Ammon's horn (tissue), 1 donor: ENCODE measurements at regions not wholly inside any gene's neighbourhood (a gene's known extent, or its start where the extent isn't known, plus 50 kb on each side); places are given as distances from the start of the nearest gene placed in this dataset.

ENCODE experiments used
- DNase-seq: peaks from one replicate; pipeline ENCODE4 v3.0.0-alpha.2; 2016; ENCODE audit warnings: low spot score

DNA sequence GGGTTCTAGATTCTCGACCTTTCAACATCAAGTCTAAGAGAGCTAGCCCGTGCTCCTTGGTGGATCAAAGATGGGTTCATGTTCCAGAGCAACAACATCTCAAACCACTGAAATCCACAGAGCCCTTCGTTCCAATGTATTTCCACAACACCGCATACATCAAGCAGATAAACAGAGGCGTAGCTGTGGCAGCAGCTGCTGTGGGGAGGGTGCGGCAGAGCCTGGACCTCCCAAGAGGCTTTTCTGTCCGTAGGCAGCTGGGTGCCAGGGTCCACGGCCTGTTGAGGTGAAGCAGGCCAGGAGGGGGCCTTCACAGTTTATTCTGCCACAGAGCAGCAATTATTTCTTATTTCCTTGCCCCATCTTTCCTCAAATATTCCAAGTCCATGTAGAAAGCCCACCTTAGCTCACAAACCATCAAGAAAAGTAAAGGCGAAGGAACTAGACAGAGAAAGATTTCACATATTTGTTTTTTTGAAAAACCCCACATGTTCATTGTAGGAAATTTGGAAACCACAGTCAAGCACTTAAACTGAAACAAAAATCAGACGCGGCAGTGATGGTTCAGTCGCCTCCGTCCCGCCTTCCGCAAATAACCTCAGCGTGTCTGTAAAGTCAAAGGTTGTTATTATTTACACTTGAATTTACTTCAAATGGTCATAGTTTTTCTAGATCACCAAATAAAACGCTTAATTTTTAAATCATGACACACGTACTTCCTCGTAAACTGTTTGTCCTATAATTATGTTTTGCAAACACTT lies 144.6 kb upstream of the FOXF1 start:
- DNase-seq, result no peak

DNA sequence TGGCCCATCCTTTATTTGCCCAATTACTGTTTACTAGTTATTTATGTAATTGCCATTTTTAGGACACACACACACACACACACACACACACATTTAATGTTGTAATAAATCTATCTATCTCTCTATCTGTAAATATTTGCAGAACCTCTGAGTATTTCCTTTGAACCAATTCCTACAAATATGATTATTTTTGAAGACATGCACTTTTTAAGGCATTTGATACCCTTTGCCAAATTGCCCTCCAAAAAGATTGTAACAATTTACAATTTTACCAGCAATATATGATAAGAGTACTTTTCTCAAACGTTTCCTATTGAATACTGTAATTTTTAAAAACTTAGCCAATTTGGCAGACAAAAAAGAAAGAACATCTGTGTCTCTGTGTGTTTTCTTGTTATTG lies 143.8 kb upstream of the FOXF1 start:
- no peak for DNase-seq

DNA sequence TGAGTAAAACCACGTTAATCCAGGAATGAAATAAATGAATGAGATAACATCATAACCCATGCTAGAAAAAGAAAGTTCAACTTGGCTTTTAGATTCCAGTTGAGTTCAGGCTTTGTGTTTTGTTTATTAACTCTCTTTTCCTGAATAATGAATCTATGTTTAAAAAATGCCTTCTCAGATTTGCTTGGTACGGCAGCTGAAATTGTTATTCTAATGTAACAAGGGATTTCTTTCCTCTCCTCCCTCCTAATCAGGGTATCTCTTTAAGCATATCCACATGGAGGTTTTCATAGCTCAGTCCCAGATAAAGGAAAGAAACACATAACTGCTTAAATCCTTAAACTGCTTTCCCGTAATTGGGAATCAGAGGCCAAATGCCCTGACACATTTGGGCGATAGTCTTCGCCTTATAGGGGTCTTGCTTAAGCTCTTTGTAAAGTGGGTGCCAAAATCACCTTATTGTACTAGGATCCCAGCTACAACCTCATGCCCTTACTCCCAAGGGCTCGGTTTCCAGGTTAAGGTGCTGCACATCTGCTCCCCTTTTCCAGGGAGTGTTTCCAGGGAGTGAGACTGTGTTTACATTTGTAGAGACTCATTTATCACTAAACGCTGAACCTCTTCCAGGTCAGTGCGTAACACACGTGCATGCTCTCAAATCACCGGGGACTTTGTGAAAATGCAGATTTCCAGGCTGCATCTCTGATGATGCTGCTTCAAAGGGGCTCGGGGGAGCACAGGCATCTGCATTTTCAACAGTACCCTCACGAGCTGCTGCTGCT lies 142.8 kb upstream of the FOXF1 start:
- no peak for DNase-seq

DNA sequence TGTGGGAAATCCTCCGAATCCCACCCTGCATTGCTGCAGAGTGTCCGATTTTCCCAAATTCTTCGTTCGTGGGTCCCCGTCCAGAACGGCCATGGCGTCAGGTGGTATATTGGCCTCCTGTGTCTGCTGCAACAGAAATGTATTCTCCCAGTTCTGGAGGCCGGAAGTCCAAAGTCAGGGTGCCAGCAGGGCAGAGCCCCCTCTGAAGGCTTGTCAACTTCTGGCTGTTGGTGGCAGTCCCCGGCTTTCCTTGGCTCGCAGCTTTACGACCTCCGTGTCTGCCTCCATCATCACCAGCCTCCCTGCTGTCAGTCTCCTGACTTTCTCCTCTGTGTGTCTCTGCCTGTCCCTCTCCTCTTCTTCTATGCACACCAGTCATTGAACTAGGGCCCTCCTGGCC lies 142.1 kb upstream of the FOXF1 start:
- no peak for DNase-seq

DNA sequence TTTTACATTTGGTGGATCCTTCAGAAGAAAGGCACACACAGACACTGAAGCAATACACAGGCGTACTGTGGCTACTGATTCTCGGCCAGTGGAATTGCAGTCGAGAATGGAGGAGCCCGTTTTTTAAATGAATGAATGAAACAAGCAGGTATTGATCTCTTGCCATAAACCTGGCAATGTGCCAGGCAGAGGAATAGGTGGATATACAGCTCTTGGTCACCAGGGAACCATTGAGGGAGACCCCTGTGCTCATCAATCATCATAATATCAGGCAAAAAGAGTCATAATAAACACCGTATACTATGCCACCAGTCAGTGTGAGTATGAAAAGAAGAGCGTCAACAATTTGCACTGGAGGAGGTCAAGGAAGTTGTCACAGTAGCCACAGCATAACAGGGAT lies 140.3 kb upstream of the FOXF1 start:
- DNase-seq, result no peak

DNA sequence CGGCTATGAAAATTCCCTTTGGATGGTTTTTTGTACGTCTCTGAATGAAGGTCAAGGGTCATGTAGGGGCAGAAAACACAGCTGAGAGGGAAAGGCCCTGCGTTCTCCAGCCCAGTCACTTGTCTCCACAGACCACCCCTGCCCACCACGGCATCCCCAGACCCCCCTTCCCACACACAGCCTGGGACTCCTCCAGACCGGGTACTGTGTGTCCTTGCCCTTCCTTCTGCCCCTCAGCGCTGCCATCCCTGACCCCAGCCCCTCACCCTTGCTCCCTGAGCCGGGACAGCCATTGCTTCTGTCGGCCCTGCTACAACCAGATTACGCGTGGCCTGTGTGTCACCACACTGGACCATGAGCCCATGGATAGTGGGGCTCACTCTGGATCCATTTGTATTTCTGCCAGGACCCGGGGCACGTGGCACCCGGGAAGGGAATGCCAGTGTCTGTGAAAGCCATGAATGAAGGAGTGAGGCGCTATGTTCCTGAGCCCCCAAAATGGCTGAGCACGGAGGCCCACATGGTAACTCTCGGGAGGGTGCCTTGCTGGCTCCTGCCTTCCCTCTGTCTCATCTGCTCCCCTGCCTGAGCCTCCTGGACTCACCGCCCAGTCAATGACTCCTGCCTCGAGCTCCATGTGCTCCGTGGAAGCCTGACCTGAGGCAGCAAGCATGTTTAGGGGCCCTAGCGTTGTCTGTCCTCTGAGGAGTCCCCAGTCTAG lies 139.1 kb upstream of the FOXF1 start:
- no peak for DNase-seq

DNA sequence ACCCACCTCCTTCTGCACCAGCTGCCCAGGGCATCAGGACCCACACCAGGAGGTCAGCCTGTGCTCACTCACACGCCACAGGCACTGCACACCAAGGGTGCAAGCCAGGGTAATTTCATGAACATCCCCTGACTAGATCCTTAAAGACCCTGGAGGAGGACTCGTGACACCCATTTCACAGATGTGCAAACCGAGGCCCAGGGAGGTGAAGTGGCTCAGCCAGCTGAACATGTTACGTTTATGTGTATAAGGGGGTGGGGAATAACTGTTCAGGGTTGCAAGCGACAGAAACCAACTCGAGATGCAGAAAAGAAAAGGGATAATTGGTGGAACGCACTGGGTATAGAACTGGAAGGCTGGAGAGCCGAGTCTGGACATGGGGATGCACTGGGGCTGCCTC lies 138.1 kb upstream of the FOXF1 start:
- no peak for DNase-seq

DNA sequence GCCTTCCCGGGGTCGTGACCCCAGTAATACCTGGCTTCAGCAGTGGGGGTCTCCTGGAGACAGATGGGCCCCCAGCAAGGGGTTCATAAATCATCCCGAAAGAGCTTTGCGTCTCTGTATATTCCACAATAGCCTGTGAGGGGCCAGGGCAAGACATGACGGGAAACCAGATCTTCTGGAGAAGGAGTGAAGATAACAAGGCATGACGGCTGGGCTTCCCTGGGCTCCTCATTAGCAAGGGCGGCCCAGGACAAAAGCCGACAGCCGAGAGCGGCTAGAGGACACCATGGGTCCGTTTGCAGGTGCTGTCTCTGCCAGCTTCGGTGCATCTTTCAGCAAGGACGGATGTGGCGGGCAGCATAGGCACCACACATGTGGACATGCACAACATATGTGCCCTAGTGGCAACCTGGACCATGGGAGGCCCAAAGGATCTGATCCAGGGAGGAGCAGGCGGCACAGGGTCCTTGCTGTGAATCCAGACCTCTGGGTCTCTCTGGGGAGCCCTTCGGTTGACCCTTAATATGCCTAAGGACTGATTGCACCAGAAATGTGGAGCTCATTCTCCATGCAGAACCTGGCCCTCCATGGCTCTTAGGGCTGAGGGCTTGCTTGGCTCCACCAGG lies 136.9 kb upstream of the FOXF1 start:
- DNase-seq, result no peak

DNA sequence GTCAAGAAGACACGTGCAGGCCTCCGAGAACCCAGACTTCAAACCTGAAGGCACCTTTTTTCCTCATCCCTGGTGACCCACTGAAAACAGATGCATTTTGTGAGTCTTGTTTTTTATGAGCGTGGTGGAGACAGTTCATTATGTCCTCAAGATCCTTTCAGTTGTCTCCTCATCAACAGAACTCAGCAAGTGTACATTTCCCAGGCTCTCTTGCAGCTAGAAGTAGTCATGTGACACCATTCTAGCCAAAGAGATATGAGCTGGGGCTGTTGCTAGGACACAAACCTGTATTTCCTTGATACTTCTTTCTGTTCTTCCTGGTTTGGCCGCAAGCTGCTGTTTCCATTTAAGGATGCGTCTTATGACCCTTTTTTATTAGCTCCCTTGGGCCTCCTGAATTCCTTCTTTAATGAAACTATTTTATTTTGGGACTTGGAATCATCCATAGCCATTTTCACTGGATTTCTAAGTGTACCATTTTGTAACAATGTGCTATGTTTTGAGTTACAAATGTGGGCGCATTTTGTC lies 135.7 kb upstream of the FOXF1 start:
- DNase-seq, result no peak

DNA sequence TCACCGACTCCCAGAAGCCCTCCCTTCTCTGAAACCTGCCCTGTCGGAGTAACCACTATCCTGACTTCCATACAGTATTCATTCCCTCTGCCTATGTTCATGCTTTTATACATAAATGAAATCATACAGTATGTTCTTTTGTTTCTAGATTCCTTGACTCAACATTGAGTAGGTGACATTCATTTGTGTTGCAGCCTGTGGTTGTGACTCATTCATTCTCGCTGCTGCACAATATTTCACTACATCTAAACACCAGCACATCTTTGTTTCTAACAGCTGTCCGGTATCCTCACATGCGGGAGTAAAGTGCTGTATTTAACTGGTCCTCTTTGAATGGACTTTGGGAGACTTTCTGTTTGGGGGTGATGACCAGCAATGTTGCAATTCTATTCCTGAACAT lies 135.0 kb upstream of the FOXF1 start:
- no peak for DNase-seq

DNA sequence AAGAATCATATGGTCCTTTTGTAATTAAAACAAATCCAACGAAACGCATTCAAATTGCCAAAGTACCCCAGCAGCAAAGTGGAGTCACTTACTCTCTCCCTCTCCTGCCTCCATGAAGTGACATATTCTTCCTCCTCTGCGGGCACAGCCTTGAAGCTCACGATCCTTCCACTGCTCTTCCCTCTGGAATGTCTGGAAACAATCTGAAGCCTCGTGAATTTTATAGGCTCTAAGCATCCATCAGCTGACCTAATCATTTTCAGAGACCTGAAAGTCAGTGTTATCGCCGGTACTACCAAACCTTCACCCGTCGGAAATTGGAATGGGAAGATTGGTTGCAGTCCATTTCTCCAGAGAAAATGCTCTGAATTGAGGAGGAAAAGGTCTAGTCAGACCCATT lies 134.5 kb upstream of the FOXF1 start:
- DNase-seq, result no peak

DNA sequence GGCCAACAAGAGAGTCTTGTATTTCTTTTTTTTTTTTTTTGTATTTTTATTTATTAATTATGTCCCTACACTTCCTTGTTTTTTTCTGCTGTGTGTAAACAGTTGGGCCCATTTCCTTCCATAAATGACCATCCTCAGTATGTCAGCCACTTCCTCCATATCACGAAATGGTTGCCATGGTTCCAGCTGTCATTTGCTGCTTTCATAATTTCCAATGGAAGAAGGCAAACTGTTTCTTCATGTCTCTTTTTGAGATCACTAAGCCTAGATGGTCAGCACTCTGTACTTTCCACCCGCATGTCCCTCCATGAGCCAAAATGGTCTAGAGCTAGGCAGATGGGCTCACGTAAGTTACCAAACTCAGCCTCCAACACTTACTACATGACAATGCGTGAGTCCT lies 133.5 kb upstream of the FOXF1 start:
- DNase-seq, result no peak

DNA sequence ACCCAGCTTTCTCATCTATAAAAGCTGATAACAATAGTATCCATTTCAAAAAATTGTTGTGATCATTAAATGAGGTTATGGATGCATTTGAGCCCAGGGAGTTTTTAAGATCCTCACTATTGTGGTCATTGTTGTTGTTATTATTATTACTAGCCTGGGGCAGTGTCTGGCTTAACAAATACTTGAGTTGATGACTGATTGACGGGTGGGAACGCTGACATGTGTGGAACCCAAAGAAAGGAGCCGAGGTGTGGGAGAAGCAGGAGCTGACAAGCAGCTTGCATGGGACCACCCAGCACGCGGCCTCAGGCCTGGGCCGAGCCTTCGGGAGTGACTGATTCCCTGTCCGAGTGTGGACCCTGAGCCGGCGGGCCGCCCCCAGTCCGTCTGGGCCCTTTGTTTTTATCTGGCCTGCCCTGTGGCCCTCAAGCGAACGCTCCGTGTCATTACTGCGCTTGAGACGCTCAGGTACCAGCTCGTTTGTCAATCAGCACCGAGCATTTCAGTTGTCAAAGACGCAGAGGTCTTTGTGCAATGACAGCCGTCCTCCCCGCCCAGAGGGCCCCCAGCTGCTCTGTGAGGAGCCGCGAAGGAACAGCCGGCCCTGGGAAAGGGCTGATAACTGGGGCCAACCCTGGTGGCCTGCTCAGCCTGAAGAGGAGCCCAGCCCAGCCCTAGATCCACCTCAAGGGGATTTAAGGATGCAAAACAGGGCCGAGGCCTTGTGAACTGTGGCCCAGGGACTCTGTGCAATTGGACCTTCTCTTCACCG lies 132.9 kb upstream of the FOXF1 start:
- no peak for DNase-seq

DNA sequence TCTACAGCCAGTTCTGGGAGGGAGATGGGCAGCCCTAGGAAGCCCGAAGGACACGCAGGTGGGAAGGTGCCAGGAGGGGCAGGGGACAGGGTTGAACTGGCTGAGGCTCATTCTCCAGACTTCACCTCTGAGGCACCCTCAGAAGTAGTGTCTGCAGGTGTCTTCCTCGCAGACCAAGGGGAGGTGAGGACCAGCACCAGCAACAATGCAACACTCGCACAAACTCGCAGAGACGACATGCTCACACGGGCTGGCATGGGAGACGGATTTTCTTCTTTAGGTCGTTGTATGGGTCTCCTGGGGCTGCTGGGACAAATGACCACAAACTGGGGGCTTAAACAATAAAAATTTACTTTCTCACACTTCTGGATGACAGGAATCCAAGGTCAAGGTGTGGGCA lies 132.2 kb upstream of the FOXF1 start:
- DNase-seq, result no peak

DNA sequence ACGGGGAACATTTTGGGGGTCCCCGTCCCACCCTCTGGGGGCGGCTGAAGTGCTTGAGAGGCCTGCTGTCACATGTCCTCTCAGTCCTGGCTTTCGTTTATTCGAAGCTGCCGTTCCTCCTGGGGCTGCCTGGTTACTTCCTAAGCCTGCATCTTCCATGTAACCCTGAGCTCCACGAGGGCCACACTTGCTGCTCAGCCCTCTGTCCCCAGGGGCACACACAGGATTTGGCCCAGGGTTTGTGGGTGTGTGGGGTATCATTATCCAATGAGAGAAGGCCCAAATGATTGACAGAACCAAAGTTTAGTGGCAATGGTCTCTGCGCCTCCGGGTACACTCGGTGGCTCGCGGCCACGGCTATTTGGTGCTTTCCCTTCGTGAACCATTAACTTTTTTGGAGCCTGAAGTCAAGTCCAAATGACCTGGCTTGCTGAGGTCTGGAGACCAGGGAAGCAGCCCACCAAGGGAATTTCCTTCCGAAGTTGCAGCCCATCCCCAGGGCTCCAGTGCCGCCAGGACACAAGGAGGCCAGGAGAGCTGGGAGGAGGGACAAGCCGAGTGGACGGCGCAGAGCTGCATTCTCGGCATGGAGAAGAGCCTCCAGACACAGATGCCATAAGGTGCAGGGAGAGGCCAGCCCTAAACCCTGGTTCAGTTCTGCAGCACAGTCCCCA lies 131.4 kb upstream of the FOXF1 start:
- no peak for DNase-seq

DNA sequence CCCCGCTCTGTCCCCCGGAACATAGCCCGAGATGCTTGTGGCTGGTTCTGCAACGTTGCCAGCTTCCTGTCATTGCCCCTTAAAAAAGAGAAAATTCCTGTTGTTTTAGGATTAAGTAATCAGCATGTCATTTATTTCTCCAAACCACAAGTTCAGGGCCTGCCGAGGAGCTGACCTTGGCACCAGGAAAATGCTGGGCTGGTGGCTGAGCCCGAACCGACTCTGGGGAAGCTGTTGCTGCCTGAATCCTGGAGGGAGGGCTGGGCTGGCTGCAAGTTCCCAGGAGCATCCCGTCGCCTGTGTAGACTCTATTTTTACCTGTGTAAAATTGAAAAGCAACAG lies 130.9 kb upstream of the FOXF1 start:
- no peak for DNase-seq

DNA sequence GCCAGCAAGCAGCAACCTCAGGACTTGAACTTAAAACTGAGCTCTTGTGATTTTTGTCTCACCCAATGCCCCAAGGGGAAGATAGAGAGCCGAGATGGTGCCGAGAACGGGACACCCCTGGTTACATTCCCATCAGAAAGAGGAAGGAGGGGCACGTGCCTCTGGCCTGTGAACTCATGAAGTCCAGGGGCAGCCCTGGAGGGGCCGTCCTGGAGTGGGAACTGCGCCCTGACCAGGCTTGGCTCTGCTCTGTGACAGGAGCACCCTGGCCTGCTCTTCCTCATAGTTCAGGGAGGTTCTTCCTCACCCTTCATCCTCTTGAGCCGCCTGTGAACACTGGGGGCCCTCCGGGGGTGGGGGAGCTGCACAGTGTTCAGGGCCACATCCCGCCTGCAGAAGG lies 130.3 kb upstream of the FOXF1 start:
- DNase-seq, result no peak

DNA sequence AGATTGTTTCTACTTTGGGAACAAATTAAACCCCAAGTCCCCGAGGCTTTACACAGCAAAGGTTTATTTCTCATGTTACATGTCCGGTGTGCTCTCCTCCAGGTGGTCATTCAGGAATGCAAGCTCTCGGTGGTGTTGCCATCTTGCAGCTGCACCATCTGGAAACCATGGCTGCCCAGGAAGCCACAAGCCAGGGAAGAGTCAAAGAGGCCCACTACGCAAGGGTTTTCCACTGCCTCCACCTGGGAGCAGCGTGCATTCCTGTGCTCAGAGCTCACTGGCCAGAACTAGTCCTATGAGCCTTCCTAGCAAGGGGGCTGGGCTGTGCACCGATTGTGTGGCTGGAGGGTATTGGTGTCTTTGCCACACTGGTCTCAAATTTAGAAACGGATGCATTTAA lies 128.8 kb upstream of the FOXF1 start:
- no peak for DNase-seq

DNA sequence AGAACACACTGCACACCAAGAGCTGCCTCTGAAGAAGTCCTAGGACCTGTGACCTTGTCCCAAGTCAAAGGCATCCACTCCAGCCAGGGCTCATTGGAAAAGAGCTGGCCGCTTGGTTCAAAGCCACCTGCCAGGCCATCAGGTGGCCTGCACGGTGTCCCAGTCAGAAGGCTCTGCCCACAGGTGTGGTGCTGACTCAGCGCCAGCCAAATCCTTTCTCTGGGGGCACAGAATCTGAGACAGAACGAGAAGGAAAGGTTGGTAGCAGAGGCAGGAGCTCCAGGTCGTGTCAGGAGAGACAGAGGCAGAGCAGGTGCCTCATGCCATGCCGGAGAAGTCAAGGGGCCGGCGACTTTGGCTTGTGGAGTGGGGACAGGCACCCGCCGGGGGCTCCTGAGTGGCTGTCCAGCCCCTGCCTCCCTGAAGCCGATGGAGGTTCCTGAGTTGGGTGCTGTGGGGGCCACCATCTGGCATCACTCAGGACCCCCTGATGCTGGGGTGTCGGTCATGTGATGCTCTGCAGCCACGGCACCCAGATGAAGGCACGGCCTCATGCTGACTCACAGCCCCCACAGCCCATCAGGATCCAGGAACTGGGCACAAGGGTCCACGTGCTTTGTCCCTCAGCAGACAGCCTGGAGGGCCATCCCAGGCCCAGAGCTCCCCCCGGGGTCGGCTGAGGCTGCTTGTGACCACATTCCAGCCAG lies 128.1 kb upstream of the FOXF1 start:
- DNase-seq, result no peak

DNA sequence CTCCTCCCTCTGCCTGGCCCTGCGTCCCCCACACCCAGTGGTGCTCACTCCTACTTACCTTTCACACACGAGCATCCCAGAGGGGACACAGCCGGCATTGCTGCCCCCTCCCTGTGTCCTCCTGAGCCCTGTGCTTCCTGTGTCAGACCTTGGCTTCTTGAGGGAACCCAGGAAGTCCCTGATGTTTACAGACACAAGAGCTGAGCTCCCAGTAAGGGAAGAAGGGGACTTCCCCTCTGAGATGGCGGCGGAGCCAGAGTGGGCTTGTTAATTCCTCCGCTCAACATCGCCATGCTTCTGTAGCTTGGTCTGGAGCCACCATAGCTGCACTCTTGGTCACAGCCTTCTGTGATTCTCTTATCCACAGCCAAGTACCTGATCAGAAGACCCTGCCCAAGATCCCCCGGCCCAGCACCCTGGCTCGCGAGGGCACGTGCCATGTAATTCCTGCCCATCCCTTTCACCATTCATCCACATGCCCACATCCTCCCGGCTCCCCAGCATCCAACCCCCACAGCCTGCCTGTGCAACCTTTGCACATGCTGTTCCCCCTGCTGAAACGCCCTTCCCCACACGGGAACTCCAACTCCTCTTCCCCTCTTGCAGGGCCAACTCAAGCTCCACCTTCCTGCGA lies 127.4 kb upstream of the FOXF1 start:
- DNase-seq, result no peak
